ENCODE measurements at regions not wholly inside any gene's neighbourhood (a gene's known extent, or its start where the extent isn't known, plus 50 kb on each side); places are given as distances from the start of the nearest gene placed in this dataset.
A peak's percentile ranks its signal among the peaks of the same experiment; 100 is the strongest.

DNA sequence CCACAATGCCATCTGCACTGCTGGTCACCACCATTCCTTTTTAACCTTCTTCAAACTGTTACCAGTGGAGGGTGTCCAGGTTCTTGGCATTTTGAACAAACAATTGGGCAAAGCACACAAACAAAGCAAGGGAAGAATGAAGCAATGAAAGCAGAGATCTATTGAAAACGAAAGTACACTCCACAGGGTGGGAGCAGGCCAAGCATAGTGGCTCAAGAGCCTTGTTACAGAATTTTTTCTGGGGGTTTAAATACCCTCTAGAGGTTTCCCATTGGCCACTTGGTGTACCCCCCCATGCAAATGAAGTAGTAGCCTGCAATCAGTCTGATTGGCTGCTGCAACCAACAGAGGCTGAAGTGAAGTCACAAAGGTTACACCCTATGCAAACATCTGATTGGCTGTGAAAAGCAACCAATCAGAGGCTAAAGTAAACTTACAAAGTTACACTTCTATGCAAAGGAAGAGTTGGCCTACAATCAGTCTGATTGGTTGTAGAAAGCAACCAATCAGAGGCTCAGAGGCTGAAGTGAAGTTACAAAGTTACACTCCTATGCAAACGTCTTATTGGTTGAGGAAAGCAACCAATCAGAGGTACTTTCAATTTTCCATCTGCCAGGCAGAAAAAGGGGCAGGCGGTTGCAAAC is 103.2 kb upstream of the WAC start:
- H3K27ac ChIP-seq, result no peak overlapping the region
- H3K4me1 ChIP-seq, result no peaks in the 10 kb centered on the region
- no peaks in the 10 kb centered on the region for H3K36me3 ChIP-seq (ENCODE audit: insufficient read depth in 1 of 2, low read depth in 1 of 2)
- TF ChIP-seq CTCF (IDR thresholded peaks at IDR 0.05), result no peak
- DNase-seq (no peak), ATAC-seq (no peak)
- no peaks in the 10 kb centered on the region for H3K9me3 ChIP-seq
- no peaks in the 10 kb centered on the region for H3K27me3 ChIP-seq (ENCODE audit: insufficient read depth in 3 of 3, low read length in 2 of 3)
- WGBS, 3 donors, result 79 to 82% (median 80%) methylated on average over 3 of the region's 3 CpGs
- no peak overlapping the region for H3K4me3 ChIP-seq
- intact Hi-C loops (cut with DNase I), result loop anchor here (5.0 kb wide), 2 partner anchors 103 to 163 kb away; partner anchors contain the start of gene WAC (in 1 of the 2)

DNA sequence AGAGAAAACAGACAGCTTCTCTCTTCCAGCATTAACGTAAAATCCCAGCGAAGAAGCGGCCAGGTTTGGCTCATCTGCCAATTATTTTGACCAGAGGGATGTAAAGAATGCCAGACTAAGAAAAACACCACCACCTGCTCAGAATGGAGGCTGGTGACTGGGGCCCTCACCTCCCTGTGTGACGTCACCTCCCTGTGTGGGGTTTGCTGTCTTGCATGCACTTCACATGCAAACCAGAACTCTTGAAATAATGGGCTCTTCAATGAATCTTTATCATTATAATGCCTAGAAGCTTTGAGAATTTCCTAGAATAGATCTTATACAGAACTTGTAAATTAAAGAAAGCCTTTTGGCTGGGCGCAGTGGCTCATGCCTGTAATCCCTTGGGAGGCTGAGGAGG is 101.8 kb upstream of the WAC start:
- no peaks in the 10 kb centered on the region for H3K27me3 ChIP-seq (ENCODE audit: insufficient read depth in 3 of 3, low read length in 2 of 3)
- no peak overlapping the region for H3K4me3 ChIP-seq
- no peak for ATAC-seq
- no peak for DNase-seq
- no peak for TF ChIP-seq CTCF (IDR thresholded peaks at IDR 0.05)
- intact Hi-C loops (cut with DNase I), result loop anchor here (5.0 kb wide), 2 partner anchors 101 to 161 kb away; partner anchors contain the start of gene WAC (in 1 of the 2)
- H3K9me3 ChIP-seq, result no peaks in the 10 kb centered on the region
- H3K4me1 ChIP-seq, result no peaks in the 10 kb centered on the region
- no peaks in the 10 kb centered on the region for H3K36me3 ChIP-seq (ENCODE audit: insufficient read depth in 1 of 2, low read depth in 1 of 2)
- WGBS, 3 donors, result 68 to 77% (median 76%) methylated on average over 5 of the region's 5 CpGs
- H3K27ac ChIP-seq, result no peak overlapping the region

DNA sequence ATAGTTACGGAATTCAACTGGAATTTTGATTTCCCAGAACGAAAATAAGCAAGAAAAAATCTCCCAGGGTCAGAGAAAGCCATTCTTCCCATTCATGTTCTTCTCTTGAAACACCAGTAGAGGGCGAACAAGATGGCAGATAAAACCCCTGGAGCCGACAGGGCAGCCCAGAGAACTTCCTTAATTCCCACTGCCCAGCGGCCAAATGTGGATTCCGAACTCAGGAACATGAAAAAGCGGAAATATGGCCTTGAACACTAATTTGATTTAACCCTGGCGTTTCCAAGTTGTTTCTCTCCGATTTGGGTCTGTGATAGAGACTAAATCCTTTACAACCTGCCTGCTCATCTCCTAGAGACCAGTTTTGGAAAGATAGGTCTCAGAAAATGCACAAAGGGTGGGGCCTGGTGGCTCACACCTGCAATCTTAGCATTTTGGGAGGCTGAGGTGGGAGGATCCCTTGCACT is 100.7 kb upstream of the WAC start:
- peak; percentile 31 to 66 for DNase-seq
- peak overlapping the region; percentile 5 for H3K4me3 ChIP-seq
- TF ChIP-seq CTCF (IDR thresholded peaks at IDR 0.05), result peak; percentile 80
- H3K36me3 ChIP-seq (ENCODE audit: insufficient read depth in 1 of 2, low read depth in 1 of 2), result no peaks in the 10 kb centered on the region
- H3K27me3 ChIP-seq (ENCODE audit: insufficient read depth in 3 of 3, low read length in 2 of 3), result no peaks in the 10 kb centered on the region
- intact Hi-C loops (cut with DNase I), result loop anchor here (2.0 to 5.0 kb wide), 3 partner anchors 100 to 160 kb away; partner anchors contain the start of gene WAC (in 1 of the 2)
- no peak overlapping the region for H3K27ac ChIP-seq
- no peaks in the 10 kb centered on the region for H3K4me1 ChIP-seq
- no peaks in the 10 kb centered on the region for H3K9me3 ChIP-seq
- 0 to 2% (median 1%) methylated on average over 9 of the region's 9 CpGs for WGBS, 3 donors
- peak; percentile 62 to 89 (median 69) for ATAC-seq

GRCh38 chr10:28434063-28434462 is 98.9 kb upstream of the WAC start:
- H3K4me1 ChIP-seq, result no peaks in the 10 kb centered on the region
- no peaks in the 10 kb centered on the region for H3K9me3 ChIP-seq
- no peaks in the 10 kb centered on the region for H3K36me3 ChIP-seq (ENCODE audit: insufficient read depth in 1 of 2, low read depth in 1 of 2)
- 79 to 84% (median 80%) methylated on average over 4 of the region's 4 CpGs for WGBS, 3 donors
- no peak overlapping the region for H3K27ac ChIP-seq
- DNase-seq (no peak), ATAC-seq (no peak)
- intact Hi-C loops (cut with DNase I), result loop anchor here (5.0 kb wide), 2 partner anchors 98 to 158 kb away; partner anchors contain the start of gene WAC (in 1 of the 2)
- no peak overlapping the region for H3K4me3 ChIP-seq
- no peaks in the 10 kb centered on the region for H3K27me3 ChIP-seq (ENCODE audit: insufficient read depth in 3 of 3, low read length in 2 of 3)
- TF ChIP-seq CTCF (IDR thresholded peaks at IDR 0.05), result no peak
